GM19438 (cell line): ENCODE measurements at regions not wholly inside any gene's neighbourhood (a gene's known extent, or its start where the extent isn't known, plus 50 kb on each side); places are given as distances from the start of the nearest gene placed in this dataset.
"Not testable (repeated sequence)": the region's sequence is repeated elsewhere in the genome, so short reads cannot be mapped to it uniquely, and the experiment has no call there.

Source experiments
- ATAC-seq: cut with Tn5 transposase; IDR thresholded peaks from one replicate; pipeline ENCODE4 v1.9.1; 2021; ENCODE audit warnings: low read depth; ENCODE audit not compliant: unreplicated experiment

GRCh38 chr22:25390297-25391240 is 171.1 kb downstream of the CRYBB2 start:
- no peak for ATAC-seq

- no peak for ATAC-seq
Measured at GRCh38 chr22:25392584-25392983, 171.9 kb upstream of the GRK3 start.

GRCh38 chr22:25393121-25393805 is 171.2 kb upstream of the GRK3 start:
- no peak for ATAC-seq

GRCh38 chr22:25395468-25395867 is 169.0 kb upstream of the GRK3 start:
- ATAC-seq, result no peak

- ATAC-seq, result no peak
Measured at GRCh38 chr22:25395915-25396314, 168.6 kb upstream of the GRK3 start.

DNA sequence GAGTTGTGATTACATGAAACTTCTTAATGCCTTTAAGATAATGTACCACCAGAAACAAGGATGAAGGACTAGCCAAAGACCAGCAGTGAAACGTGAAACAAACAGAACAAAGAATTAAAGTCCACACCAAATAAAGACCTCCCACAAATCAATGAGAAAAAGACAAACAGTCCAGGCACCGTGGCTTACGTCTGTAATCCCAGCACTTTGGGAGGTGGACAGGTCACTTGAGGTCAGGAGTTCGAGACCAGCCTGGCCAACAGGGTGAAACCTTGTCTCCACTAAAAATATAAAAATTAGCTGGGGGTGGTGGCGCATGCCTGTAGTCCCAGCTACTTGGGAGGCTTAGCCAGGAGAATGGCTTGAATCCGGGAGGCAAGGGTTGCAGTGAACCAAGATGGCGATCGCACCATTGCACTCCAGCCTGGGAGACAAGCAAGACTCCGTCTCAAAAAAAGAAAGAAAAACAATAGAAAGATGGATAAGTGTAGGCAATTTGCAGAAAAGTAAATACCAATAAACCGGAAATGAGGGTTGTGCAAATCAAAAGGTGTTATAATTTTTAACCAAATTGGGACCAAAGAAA is 167.8 kb upstream of the GRK3 start:
- no peak for ATAC-seq

DNA sequence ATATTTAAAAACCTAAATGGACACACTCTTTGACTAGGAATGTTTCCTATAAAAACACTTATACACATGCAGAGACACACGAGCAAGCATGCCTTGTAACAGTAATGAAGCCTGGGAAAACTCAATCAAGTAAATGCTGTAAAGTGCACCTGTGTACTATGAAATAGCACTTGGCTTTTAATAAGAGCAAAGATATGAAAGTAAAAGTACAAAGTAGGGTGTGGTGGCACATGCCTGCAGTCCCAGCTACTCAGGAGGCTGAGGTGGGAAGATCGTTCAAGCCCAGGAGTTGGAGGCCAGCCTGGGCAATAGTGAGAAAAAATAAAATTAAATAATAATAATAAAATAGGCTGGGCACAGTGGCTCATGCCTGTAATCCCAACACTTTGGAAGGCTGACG is 166.9 kb upstream of the GRK3 start:
- ATAC-seq, result no peak

GRCh38 chr22:25398591-25399062 is 165.8 kb upstream of the GRK3 start:
- ATAC-seq, result not testable (repeated sequence)

DNA sequence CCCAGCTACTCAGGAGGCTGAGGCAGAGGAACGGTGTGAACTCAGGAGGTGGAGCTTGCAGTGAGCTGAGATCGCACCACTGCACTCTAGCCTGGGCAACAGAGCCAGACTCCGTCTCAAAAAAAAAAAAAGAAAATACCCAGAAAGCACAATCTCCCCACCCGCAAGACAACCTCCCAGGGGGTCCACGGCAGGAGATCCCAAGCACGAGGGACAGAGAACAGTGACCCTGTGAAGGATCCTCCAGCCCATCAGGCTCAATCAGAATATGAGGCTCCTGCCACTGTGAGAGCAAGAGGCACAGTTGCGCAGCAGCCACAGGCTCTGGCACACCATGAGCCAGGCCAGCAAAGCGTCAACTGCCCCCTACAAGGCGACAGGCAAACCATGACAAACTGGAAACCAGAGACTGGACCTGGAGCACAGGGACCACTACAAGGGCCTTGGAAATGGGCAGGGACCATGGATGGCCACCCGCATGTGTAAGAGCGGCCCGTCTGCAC is 164.8 kb upstream of the GRK3 start:
- no peak for ATAC-seq

- no peak for ATAC-seq
Measured at GRCh38 chr22:25402160-25402500, 162.3 kb upstream of the GRK3 start.

- no peak for ATAC-seq
Measured at GRCh38 chr22:25402501-25403283, 161.8 kb upstream of the GRK3 start.

GRCh38 chr22:25403284-25403810 is 161.1 kb upstream of the GRK3 start:
- ATAC-seq, result no peak

- ATAC-seq, result no peak
Measured at GRCh38 chr22:25403811-25404471, 160.5 kb upstream of the GRK3 start.

DNA sequence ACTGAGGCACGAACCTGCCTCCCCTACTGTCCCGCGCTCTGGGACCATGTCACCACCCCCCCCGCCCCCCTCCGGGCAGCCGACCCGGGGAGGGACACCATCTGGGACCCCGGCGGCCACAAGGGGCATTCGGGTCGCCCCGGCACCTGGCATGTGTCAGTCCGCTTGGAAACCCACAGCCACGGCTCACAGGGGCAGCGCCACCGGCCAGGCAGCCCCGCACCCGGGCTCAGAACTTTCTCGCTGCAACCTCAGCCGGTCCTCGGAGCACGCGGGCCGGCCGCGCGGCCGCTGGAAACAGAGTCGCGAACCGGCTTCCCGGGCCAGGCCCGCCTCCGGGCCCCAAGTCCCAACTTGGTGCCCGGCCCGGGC is 159.9 kb upstream of the GRK3 start:
- ATAC-seq, result no peak

DNA sequence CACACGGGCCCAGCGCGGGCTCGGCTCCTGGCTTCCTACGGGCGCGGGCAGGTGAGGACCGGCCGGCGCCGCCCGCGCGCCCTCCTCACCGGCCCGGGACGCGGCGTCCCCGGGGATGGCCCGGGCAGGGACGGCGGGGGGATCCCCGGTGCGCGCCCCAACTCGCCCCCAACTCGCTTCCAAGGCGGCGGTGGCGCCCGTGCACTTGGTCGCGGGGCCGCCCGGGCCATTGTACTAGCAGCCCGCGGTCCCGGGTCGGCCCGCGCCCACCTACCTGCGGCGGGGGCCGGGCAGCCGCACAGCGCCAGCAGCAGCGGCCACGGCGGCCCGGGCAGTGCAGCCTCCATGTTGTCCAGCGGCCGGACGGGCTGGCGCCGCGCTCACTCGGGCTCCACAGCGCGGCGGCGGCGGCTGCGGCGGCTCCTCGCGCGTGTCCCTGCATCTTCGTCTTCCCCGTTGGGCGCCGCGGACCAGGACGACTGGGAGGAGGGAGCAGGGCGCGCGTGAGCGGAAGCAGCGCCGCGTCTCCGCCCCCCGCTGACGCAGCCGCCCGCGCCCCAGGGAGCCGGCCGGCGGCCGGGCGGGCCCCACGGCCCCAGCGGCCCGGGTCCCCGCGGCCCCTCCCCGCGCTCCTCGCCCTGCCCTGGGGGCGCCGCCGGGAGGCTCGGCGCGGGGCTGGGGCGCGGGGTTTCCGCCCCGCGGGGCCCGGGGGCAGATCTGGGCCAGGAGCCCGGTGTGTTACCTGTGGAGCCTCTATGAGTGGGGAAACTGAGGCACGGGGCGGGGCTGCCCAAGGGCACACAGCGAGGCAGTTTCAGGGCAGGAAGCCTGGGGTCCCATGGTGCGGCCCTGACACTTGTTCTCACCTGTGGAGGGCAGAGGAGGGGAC is 159.3 kb upstream of the GRK3 start:
- ATAC-seq, result no peak

- no peak for ATAC-seq
Measured at GRCh38 chr22:25405841-25406509, 158.5 kb upstream of the GRK3 start.

- no peak for ATAC-seq
Measured at GRCh38 chr22:25406510-25407210, 157.8 kb upstream of the GRK3 start.
